ENCODE measurements at regions not wholly inside any gene's neighbourhood (a gene's known extent, or its start where the extent isn't known, plus 50 kb on each side); places are given as distances from the start of the nearest gene placed in this dataset.

DNA sequence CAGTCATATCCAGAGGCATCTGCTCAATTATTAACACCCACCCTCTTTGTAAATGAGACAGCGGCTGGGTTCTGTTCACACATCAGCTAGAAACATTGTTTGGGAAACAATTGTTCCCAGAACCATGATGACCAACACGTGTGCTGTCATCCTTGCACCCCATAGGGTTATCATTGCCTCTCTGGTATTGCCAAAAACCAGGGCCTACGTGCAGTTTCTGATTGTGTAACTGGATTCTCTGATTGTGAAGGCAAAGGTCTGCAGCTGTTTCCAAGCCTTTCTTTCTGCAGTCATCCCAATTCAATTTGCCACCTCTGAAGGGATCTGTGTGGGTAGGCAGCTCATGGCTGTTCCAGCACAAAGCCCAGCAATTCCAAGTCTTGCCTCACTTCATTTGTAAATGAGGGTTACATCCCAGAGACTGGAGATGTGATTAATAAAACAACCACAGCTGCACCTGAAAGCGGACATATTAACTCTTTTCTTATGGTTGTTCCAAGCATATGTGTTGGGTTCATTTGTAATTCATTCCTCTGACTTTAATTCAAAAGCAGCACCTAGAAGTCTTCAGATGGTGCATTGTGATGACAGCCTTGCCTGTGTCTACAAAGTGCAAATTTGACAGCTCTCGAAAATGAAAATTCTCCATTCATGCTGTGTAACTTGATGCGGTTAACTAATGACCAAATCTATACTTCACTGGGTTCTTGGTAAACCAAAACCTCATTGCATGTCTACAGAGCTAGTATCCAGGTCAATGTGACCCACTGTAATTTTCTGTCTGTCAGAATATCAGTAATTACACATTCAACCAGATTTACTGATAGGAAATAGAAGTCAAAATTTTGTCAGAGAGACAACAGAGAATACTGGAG, 66.6 kb downstream of the YIPF5 start:
- DNase-seq: no peak

GRCh38 chr5:144105371-144105770, 65.1 kb downstream of the YIPF5 start:
- no peak for DNase-seq

DNA sequence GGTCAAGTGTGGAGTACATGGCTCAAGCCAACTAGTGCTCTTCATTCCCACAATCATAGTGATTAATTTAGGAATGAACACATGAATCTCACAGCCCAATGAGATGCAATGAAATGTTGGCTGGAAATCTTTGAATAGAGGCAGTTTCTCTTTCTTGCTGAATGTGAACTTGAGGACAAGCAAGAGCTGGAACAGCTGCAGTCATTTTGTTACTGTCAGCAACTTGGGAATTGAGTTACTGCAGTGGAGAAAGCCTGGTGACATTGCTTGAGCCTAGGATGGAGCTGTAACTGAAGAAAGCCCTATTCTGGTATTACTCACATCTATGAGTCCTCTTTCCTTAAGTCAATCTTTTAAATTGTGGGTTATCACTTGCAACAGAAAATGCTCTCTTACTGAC, 62.3 kb downstream of the YIPF5 start:
- DNase-seq: no peak

All from anterior cingulate cortex (tissue), 58 donors.